HEK293T (cell line): ENCODE measurements at regions not wholly inside any gene's neighbourhood (a gene's known extent, or its start where the extent isn't known, plus 50 kb on each side); places are given as distances from the start of the nearest gene placed in this dataset.

ENCODE experiments used
- CTCF ChIA-PET: fragments of 350-600 bp; formaldehyde crosslinking; extraction: SDS; loops from one replicate; lab custom pipeline; 2021; ENCODE audit warnings: antibody characterized with exemption, inconsistent platforms; lab: Yijun Ruan, JAX
- POLR2A ChIA-PET: fragments of 350-600 bp; formaldehyde crosslinking; extraction: SDS; loops from one replicate; lab custom pipeline; 2020; ENCODE audit warnings: antibody characterized with exemption, inconsistent platforms; lab: Yijun Ruan, JAX
- DNase-seq: peaks from one replicate; pipeline ENCODE4 v3.0.0; 2012; ENCODE audit warnings: mixed read lengths; ENCODE audit errors: extremely low spot score
- ARNT ChIP-seq: fragments of 450-650 bp; IDR thresholded peaks from 2 replicates; pipeline ENCODE4 v1.6.1; 2017; ENCODE audit warnings: mild to moderate bottlenecking
- BHLHE40 ChIP-seq: fragments of 450-650 bp; IDR thresholded peaks from 2 replicates; pipeline ENCODE4 v1.6.1; 2016; ENCODE audit warnings: mild to moderate bottlenecking, moderate library complexity, borderline replicate concordance
- CTBP1 ChIP-seq: fragments of 450-650 bp; IDR thresholded peaks from 2 replicates; pipeline ENCODE4 v1.6.1; 2016; ENCODE audit warnings: borderline replicate concordance
- ELF4 ChIP-seq: fragments of 450-650 bp; IDR thresholded peaks from 2 replicates; pipeline ENCODE4 v1.6.1; 2017; ENCODE audit warnings: antibody characterized with exemption
- FOXA1 ChIP-seq: fragments of 450-650 bp; IDR thresholded peaks from 2 replicates; pipeline ENCODE4 v1.6.1; 2016; ENCODE audit warnings: mild to moderate bottlenecking
- FOXK2 ChIP-seq: fragments of 450-650 bp; IDR thresholded peaks from 2 replicates; pipeline ENCODE4 v1.6.1; 2016; ENCODE audit warnings: mild to moderate bottlenecking
- FOXM1 ChIP-seq: fragments of 450-650 bp; IDR thresholded peaks from 2 replicates; pipeline ENCODE4 v1.6.1; 2017; ENCODE audit warnings: mild to moderate bottlenecking, borderline replicate concordance
- HDGF ChIP-seq: fragments of 450-650 bp; IDR thresholded peaks from 2 replicates; pipeline ENCODE4 v1.6.1; 2017; ENCODE audit warnings: antibody characterized with exemption, borderline replicate concordance
- L3MBTL2 ChIP-seq: fragments of 450-650 bp; conservative IDR thresholded peaks from 2 replicates; pipeline ENCODE4 v1.6.1; 2016; ENCODE audit warnings: mild to moderate bottlenecking
- LEF1 ChIP-seq: fragments of 450-650 bp; IDR thresholded peaks from 2 replicates; pipeline ENCODE4 v1.6.1; 2017; ENCODE audit warnings: mild to moderate bottlenecking, borderline replicate concordance
- NFRKB ChIP-seq: fragments of 450-650 bp; IDR thresholded peaks from 2 replicates; pipeline ENCODE4 v1.6.1; 2016; ENCODE audit warnings: mild to moderate bottlenecking, moderate library complexity
- SP1 ChIP-seq: fragments of 450-650 bp; IDR thresholded peaks from 2 replicates; pipeline ENCODE4 v1.6.1; 2017
- SUZ12 ChIP-seq: fragments of 450-650 bp; IDR thresholded peaks from 2 replicates; pipeline ENCODE4 v1.6.1; 2016; ENCODE audit warnings: mild to moderate bottlenecking
- TARDBP ChIP-seq: fragments of 450-650 bp; IDR thresholded peaks from 2 replicates; pipeline ENCODE4 v1.6.1; 2016
- ZNF384 ChIP-seq: fragments of 450-650 bp; IDR thresholded peaks from 2 replicates; pipeline ENCODE4 v1.6.1; 2016
- TF ChIP-seq, protein P1 (sequence below): fragments of 450-650 bp; IDR thresholded peaks from 2 replicates; pipeline ENCODE4 v1.6.1; 2016

DNA sequence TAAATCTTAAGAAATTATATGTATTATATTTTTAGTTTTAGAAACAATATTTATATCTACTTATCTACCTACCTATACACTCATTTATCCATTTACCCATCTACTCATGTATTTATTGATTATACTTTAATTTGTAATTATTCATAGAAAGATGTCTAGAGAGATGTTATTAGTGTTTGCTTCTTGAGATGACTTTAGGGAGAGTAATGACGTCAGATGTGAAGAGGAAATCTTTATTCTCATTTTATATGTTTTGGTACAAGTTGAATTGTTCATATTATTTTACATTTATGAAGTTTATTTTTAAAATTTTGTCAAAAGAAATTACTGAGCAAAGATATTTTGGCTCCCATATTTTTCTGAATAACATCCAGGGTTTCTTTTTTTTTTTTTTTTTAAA is 271.3 kb upstream of the SLC8A1 start:
- POLR2A ChIA-PET, result no interaction called here
- TF ChIP-seq SUZ12, result no peak
- CTCF ChIA-PET, result no interaction called here
- DNase-seq, result no peak

DNA sequence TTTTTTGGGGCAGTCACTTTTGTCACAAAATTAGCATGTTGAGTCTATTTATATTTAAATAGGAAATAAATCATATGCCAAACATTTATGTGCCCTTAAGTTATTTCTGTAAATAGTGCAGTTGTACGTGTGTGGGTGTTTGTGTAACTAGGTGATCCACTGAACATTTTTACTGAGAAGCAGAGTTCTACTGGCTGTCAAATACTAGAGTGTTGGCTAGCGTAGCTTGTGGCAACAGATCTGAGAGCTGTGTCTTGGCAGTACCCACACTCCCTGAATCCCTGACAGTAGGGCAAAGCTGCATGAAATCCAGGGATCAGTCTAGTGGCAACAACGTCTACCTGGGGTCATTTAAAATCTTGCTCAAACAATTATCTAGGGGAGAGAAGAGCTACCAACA is 273.1 kb upstream of the SLC8A1 start:
- POLR2A ChIA-PET, result no interaction called here
- DNase-seq, result no peak
- TF ChIP-seq ELF4, result no peak
- no peak for TF ChIP-seq ARNT
- TF ChIP-seq NFRKB, result no peak
- TF ChIP-seq CTBP1, result no peak
- TF ChIP-seq ZNF384, result no peak
- TF ChIP-seq TARDBP, result no peak
- no peak for TF ChIP-seq SUZ12
- TF ChIP-seq HDGF, result no peak
- no peak for TF ChIP-seq SP1
- TF ChIP-seq LEF1, result no peak
- TF ChIP-seq FOXA1, result no peak
- TF ChIP-seq, protein P1, sequence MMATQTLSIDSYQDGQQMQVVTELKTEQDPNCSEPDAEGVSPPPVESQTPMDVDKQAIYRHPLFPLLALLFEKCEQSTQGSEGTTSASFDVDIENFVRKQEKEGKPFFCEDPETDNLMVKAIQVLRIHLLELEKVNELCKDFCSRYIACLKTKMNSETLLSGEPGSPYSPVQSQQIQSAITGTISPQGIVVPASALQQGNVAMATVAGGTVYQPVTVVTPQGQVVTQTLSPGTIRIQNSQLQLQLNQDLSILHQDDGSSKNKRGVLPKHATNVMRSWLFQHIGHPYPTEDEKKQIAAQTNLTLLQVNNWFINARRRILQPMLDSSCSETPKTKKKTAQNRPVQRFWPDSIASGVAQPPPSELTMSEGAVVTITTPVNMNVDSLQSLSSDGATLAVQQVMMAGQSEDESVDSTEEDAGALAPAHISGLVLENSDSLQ, result no peak
- no peak for TF ChIP-seq L3MBTL2
- CTCF ChIA-PET, result interaction anchor here (0.6 kb wide), 1 partner anchor 35 kb away, joined by 3 read pairs; no protein-coding TSS in a partner anchor

DNA sequence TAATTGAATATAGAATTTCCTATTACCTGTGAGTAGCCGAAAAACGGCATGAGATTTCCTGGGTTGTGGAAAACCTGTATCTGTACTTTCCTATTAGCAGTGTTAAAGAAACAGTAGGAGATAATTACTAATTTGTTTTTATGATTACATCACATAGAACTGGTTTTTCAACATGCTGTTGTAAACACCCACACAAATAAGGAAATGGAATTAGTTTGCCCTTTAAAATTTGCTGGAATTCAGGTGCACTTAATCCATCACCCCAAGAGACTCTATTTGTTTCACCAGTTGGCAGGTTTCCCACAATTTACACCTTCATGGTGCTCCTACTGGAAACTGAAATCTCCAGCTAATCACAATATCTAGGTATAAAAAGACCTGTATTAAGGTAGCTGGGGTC is 274.1 kb upstream of the SLC8A1 start:
- no peak for TF ChIP-seq BHLHE40
- TF ChIP-seq HDGF, result no peak
- TF ChIP-seq ELF4, result no peak
- TF ChIP-seq FOXM1, result no peak
- no peak for TF ChIP-seq FOXK2
- TF ChIP-seq ARNT, result no peak
- TF ChIP-seq CTBP1, result no peak
- no peak for TF ChIP-seq FOXA1
- no peak for TF ChIP-seq SUZ12
- TF ChIP-seq LEF1, result no peak
- DNase-seq, result no peak

DNA sequence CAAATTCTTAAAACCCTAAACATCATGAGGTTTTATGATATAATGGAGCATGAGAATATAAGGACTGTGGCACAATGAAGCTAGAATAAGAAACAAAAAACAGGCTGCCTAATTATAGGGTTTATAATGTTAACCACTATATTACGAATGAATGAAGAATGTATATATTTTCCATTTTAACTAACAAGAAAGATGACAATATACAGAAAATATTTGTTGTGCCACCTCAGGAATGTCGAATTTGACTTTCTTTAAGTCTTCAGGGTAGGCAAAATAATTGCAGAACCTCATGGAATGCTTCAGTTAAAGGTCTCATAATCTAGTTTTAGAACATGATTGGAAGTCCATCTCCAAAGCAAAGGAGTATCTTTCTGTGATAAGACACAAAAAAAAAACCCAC is 282.9 kb upstream of the SLC8A1 start:
- ChIA-PET CTCF (no interaction called here), POLR2A (no interaction called here)
- no peak for TF ChIP-seq BHLHE40
- TF ChIP-seq FOXA1, result no peak
- TF ChIP-seq TARDBP, result no peak
- TF ChIP-seq ELF4, result no peak
- no peak for TF ChIP-seq SUZ12
- TF ChIP-seq SP1, result no peak
- no peak for TF ChIP-seq ZNF384
- no peak for TF ChIP-seq ARNT
- TF ChIP-seq L3MBTL2, result no peak
- TF ChIP-seq NFRKB, result no peak
- no peak for TF ChIP-seq FOXK2
- no peak for TF ChIP-seq FOXM1
- TF ChIP-seq, protein P1, result no peak
- DNase-seq, result no peak

More for the DNA sequence above, 274.1 kb upstream of the SLC8A1 start:
- ChIA-PET POLR2A (no interaction called here), CTCF (interaction anchor here (0.5 to 0.6 kb wide), 2 partner anchors 34 to 74 kb away, joined by 3 to 4 read pairs; no protein-coding TSS in a partner anchor)

DNA sequence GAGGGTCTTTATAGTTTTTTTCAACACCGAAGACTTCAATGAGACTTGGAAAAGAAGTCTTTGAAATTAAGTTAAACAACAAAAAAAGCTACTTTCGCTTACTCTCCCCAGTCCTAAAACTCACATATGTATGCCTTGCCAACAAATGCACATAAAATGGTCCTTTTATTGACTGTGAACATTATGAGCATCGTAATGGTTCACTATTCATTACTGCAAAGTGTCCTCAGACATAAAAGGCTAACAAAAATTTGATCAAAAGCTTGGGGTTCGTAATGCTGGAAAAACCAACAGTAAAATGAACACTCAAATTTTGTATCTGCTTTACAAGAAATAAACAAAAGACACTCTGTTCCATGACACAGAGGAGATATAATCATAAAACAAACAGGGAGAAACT is 285.3 kb upstream of the SLC8A1 start:
- ChIA-PET CTCF (no interaction called here), POLR2A (no interaction called here)
- TF ChIP-seq BHLHE40 (no peak), SP1 (no peak), ARNT (no peak), TARDBP (no peak), FOXM1 (no peak), SUZ12 (no peak), FOXA1 (no peak)
- no peak for DNase-seq

DNA sequence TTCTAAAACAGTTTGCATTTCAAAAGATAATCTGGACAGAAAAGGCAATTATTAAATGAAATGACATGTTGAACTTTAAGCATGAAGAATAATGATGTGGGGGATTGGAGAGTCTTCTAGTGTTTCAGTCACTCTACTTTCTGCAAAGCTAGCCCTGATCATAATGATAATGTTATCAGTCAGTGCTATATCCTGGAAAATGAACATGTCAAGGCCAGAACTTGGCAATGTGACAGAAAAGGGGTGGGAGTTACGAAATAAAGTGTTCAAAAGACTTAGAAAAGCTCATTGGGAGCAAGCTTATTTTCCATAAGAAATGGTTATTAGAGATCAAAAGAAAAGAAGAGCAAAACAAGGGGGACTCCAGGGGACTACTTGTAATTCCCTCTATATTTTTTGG is 288.5 kb upstream of the SLC8A1 start:
- CTCF ChIA-PET, result no interaction called here
- POLR2A ChIA-PET, result no interaction called here
- no peak for DNase-seq
- no peak for TF ChIP-seq SUZ12
- no peak for TF ChIP-seq FOXM1
- TF ChIP-seq HDGF, result no peak
- TF ChIP-seq FOXK2, result no peak
- TF ChIP-seq, protein P1, result no peak
- no peak for TF ChIP-seq ELF4
- TF ChIP-seq SP1, result no peak
- no peak for TF ChIP-seq ZNF384
- no peak for TF ChIP-seq LEF1
- no peak for TF ChIP-seq NFRKB
- no peak for TF ChIP-seq L3MBTL2

DNA sequence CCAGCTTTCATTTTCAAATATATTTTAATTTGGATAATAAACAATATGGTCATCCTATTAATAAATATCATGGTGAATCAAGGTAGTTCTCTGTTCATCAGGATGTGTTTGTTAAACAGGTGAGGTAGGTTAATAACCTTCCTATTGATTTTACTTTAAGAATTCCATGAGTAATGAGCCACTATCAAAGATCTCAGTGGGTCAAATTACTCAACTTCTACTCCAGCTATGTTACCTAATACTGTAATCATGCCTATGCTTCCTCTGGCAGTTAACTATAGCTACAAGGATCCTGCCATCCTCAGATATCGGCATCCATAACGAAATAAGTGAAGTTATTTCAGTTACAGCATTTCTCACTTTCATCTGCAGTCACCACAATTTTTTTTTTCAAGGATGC is 289.6 kb upstream of the SLC8A1 start:
- DNase-seq, result no peak
- TF ChIP-seq LEF1, result no peak
- no peak for TF ChIP-seq SP1
- TF ChIP-seq L3MBTL2, result no peak
- no peak for TF ChIP-seq ARNT
- TF ChIP-seq TARDBP, result no peak
- TF ChIP-seq BHLHE40, result no peak
- no peak for TF ChIP-seq ELF4
- TF ChIP-seq ZNF384, result no peak
- no peak for TF ChIP-seq FOXM1
- no peak for TF ChIP-seq NFRKB
- TF ChIP-seq SUZ12, result no peak
- no peak for TF ChIP-seq HDGF
- CTCF ChIA-PET, result interaction anchor here (0.6 kb wide), 1 partner anchor 475 kb away, joined by 3 read pairs; no protein-coding TSS in a partner anchor
- POLR2A ChIA-PET, result no interaction called here
